Lower leg skin (tissue), 4 donors: ENCODE measurements at regions not wholly inside any gene's neighbourhood (a gene's known extent, or its start where the extent isn't known, plus 50 kb on each side); places are given as distances from the start of the nearest gene placed in this dataset.

Source experiments
- DNase-seq, 2 donors: peaks; one replicate each; pipeline ENCODE4 v3.0.0-alpha.2; 2019; ENCODE audit warnings: low spot score in 2 of 2
- H3K4me3 ChIP-seq: fragments of 200-600 bp; sonication (generic); 2 replicates; pipeline ENCODE4 v1.5.1; 2017; ENCODE audit warnings: mild to moderate bottlenecking, low read depth; ENCODE audit not compliant: poor library complexity, severe bottlenecking
- CTCF ChIP-seq, 3 donors: fragments of 450-650 bp; IDR thresholded peaks; one replicate each; pipeline ENCODE4 v1.5.1; 2016; ENCODE audit warnings: antibody characterized with exemption in 3 of 3, mild to moderate bottlenecking in 3 of 3, moderate library complexity in 2 of 3
- POLR2A ChIP-seq, 2 donors: fragments of 450-650 bp; IDR thresholded peaks; one replicate each; pipeline ENCODE4 v1.6.1; 2016 to 2017; ENCODE audit warnings: antibody characterized with exemption in 2 of 2, mild to moderate bottlenecking in 1 of 2, moderate library complexity in 1 of 2
- WGBS, 2 donors: methylation state at CpG; one replicate each; pipeline ENCODE4 v1.1.5; 2018; 5-methylcytosine and 5-hydroxymethylcytosine counted together
- intact Hi-C: fragments of 100-400 bp; cut with DNase I; formaldehyde crosslinking; loops from one replicate; pipeline ENCODE4 v1.15.0; 2023; ENCODE audit warnings: low total_unique reads

- TF ChIP-seq POLR2A (IDR thresholded peaks at IDR 0.05), result no peak
- TF ChIP-seq CTCF (IDR thresholded peaks at IDR 0.05), result no peak
- intact Hi-C loops, result no loop called here
- DNase-seq, result peak in 1 of 2 donors; percentile 70
- WGBS, 2 donors, result 75 to 84% methylated on average over 8 of the region's 8 CpGs
- H3K4me3 ChIP-seq, result no peak overlapping the region
Measured at GRCh38 chr14:104521816-104522745, 57.5 kb upstream of the C14orf180 start.

- DNase-seq, result peak in 1 of 2 donors; percentile 59
- intact Hi-C loops, result no loop called here
- TF ChIP-seq CTCF (IDR thresholded peaks at IDR 0.05) (no peak), POLR2A (IDR thresholded peaks at IDR 0.05) (no peak)
- no peak overlapping the region for H3K4me3 ChIP-seq
- 89 to 92% methylated on average over 13 of the region's 13 CpGs for WGBS, 2 donors
Measured at GRCh38 chr14:104522926-104523545, 56.5 kb upstream of the C14orf180 start.

GRCh38 chr14:104523546-104523935 is 56.0 kb upstream of the C14orf180 start:
- intact Hi-C loops, result no loop called here
- 88 to 92% methylated on average over 7 of the region's 7 CpGs for WGBS, 2 donors
- no peak overlapping the region for H3K4me3 ChIP-seq
- TF ChIP-seq CTCF (IDR thresholded peaks at IDR 0.05), result no peak
- TF ChIP-seq POLR2A (IDR thresholded peaks at IDR 0.05), result no peak
- DNase-seq, result peak in 1 of 2 donors; percentile 28

GRCh38 chr14:104524726-104525125 is 54.8 kb upstream of the C14orf180 start:
- 75 to 85% methylated on average over 9 of the region's 9 CpGs for WGBS, 2 donors
- intact Hi-C loops, result no loop called here
- DNase-seq, result peak in 1 of 2 donors; percentile 61
- no peak overlapping the region for H3K4me3 ChIP-seq
- TF ChIP-seq CTCF (IDR thresholded peaks at IDR 0.05), result no peak
- no peak for TF ChIP-seq POLR2A (IDR thresholded peaks at IDR 0.05)

GRCh38 chr14:104526723-104527645 is 52.6 kb upstream of the C14orf180 start:
- TF ChIP-seq POLR2A (IDR thresholded peaks at IDR 0.05) (no peak), CTCF (IDR thresholded peaks at IDR 0.05) (no peak)
- intact Hi-C loops, result no loop called here
- DNase-seq, result no peak
- WGBS, 2 donors, result 64 to 74% methylated on average over 5 of the region's 5 CpGs
- no peak overlapping the region for H3K4me3 ChIP-seq
